ENCODE measurements at regions not wholly inside any gene's neighbourhood (a gene's known extent, or its start where the extent isn't known, plus 50 kb on each side); places are given as distances from the start of the nearest gene placed in this dataset.

DNA sequence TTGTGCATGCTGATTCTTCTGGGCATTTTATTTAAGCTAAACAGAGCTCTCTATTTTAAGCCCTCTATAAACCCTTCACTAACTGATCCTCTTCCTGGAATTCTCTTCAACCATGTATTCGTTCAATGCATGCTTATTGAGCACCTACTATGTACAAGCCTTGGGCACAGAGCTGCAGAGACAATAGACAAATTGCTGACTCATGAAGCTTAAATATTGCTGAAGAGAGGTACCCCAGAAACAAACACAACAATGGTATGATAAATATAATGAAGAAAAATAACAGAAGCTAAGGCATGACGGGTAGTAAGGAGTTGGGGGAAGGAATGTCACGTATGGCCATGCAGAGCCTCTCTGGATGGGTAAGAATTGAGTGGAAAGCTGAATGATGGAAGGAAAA lies 222.2 kb downstream of the PPARGC1A start:
- WGBS (ENCODE audit: insufficient coverage): 94% methylated on average over 2 of the region's 3 CpGs

DNA sequence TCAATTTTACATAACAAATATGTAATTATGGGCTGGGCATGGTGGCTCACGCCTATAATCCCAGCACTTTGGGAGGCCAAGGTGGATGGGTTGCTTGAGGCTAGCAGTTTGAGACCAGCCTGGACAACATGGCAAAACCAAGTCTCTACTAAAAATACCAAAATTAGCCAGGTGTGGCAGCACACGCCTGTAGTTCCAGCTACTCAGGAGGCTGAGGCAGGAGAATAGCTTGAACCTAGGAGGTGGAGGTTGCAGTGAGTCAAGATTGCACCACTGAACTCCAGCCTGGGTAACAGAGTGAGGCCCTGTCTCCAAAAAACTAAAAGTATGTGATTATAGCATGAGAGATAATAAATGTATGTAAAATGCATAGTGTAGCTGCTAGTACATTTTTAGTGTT lies 229.0 kb downstream of the PPARGC1A start:
- WGBS (ENCODE audit: insufficient coverage): 80% methylated on average over 1 of the region's 2 CpGs
- no peak for DNase-seq
- POLR2A ChIA-PET: no interaction called here

More for the DNA sequence above, 222.2 kb downstream of the PPARGC1A start:
- ChIA-PET CTCF (no interaction called here), POLR2A (no interaction called here)
- no peak overlapping the region for H3K27ac ChIP-seq (ENCODE audit: insufficient read depth in 1 of 2, low read depth in 1 of 2, low read length in 2 of 2, poor library complexity in 1 of 2, severe bottlenecking in 2 of 2)
- H3K4me1 ChIP-seq (ENCODE audit: control extremely low read depth in 1 of 4, control insufficient read depth in 4 of 4, insufficient read depth in 4 of 4, low read length in 3 of 4): no peaks in the 10 kb centered on the region
- H3K4me3 ChIP-seq (ENCODE audit: control insufficient read depth in 1 of 7, extremely low read depth in 1 of 7, insufficient read depth in 4 of 7, low read depth in 2 of 7, low read length in 6 of 7): no peak overlapping the region
- H3K36me3 ChIP-seq (ENCODE audit: control insufficient read depth in 4 of 4, insufficient read depth in 4 of 4, low read length in 3 of 4): no peaks in the 10 kb centered on the region
- no peak for DNase-seq
- peaks cover 0 to 2% (median 0%) of the 10 kb centered on the region in 5 experiments for H3K27me3 ChIP-seq (replicated peaks in 2 of 5; ENCODE audit: control insufficient read depth in 4 of 5, insufficient read depth in 5 of 5, low read length in 4 of 5)
- no peaks in the 10 kb centered on the region for H3K9me3 ChIP-seq (ENCODE audit: control extremely low read depth in 1 of 5, control insufficient read depth in 4 of 5, insufficient read depth in 2 of 5, low read depth in 1 of 5, low read length in 4 of 5)

DNA sequence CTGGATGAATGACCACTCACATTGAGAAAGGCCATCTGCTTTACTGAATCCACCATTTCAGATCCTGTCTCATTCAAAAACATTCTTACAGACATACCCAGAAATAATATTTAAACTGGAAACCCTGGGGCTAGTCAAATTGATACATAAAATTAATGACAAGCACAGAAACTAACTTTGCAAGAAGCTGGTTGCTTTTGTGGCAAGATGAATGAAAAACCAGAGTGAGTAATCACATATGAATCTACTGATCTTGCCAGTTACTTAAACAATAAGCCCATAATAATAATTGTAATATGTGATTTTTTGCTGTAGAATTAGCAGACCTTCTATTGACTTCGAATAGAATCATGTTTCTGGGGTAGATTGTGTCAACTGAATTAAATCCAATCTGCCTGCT lies 235.1 kb downstream of the PPARGC1A start:
- Histone ChIP-seq H3K36me3 (ENCODE audit: control insufficient read depth in 4 of 4, insufficient read depth in 4 of 4, low read length in 3 of 4) (no peaks in the 10 kb centered on the region), H3K9me3 (ENCODE audit: control extremely low read depth in 1 of 5, control insufficient read depth in 4 of 5, insufficient read depth in 2 of 5, low read depth in 1 of 5, low read length in 4 of 5) (peaks cover 0 to 2% (median 0%) of the 10 kb centered on the region in 5 experiments), H3K4me3 (ENCODE audit: control insufficient read depth in 1 of 7, extremely low read depth in 1 of 7, insufficient read depth in 4 of 7, low read depth in 2 of 7, low read length in 6 of 7) (no peak overlapping the region), H3K4me1 (ENCODE audit: control extremely low read depth in 1 of 4, control insufficient read depth in 4 of 4, insufficient read depth in 4 of 4, low read length in 3 of 4) (no peaks in the 10 kb centered on the region), H3K27ac (ENCODE audit: insufficient read depth in 1 of 2, low read depth in 1 of 2, low read length in 2 of 2, poor library complexity in 1 of 2, severe bottlenecking in 2 of 2) (no peak overlapping the region), H3K27me3 (replicated peaks in 2 of 5; ENCODE audit: control insufficient read depth in 4 of 5, insufficient read depth in 5 of 5, low read length in 4 of 5) (no peaks in the 10 kb centered on the region)
- ChIA-PET CTCF (no interaction called here), POLR2A (no interaction called here)
- WGBS (ENCODE audit: insufficient coverage): no CpG with 5 or more reads among the region's 1 CpG
- no peak for DNase-seq

More for the DNA sequence above, 229.0 kb downstream of the PPARGC1A start:
- Histone ChIP-seq H3K36me3 (ENCODE audit: control insufficient read depth in 4 of 4, insufficient read depth in 4 of 4, low read length in 3 of 4) (no peaks in the 10 kb centered on the region), H3K4me3 (ENCODE audit: control insufficient read depth in 1 of 7, extremely low read depth in 1 of 7, insufficient read depth in 4 of 7, low read depth in 2 of 7, low read length in 6 of 7) (no peak overlapping the region), H3K27me3 (replicated peaks in 2 of 5; ENCODE audit: control insufficient read depth in 4 of 5, insufficient read depth in 5 of 5, low read length in 4 of 5) (peaks cover 0 to 2% (median 0%) of the 10 kb centered on the region in 5 experiments), H3K4me1 (ENCODE audit: control extremely low read depth in 1 of 4, control insufficient read depth in 4 of 4, insufficient read depth in 4 of 4, low read length in 3 of 4) (no peaks in the 10 kb centered on the region), H3K27ac (ENCODE audit: insufficient read depth in 1 of 2, low read depth in 1 of 2, low read length in 2 of 2, poor library complexity in 1 of 2, severe bottlenecking in 2 of 2) (no peak overlapping the region), H3K9me3 (ENCODE audit: control extremely low read depth in 1 of 5, control insufficient read depth in 4 of 5, insufficient read depth in 2 of 5, low read depth in 1 of 5, low read length in 4 of 5) (peaks cover 0 to 2% (median 0%) of the 10 kb centered on the region in 5 experiments)
- CTCF ChIA-PET: no interaction called here

DNA sequence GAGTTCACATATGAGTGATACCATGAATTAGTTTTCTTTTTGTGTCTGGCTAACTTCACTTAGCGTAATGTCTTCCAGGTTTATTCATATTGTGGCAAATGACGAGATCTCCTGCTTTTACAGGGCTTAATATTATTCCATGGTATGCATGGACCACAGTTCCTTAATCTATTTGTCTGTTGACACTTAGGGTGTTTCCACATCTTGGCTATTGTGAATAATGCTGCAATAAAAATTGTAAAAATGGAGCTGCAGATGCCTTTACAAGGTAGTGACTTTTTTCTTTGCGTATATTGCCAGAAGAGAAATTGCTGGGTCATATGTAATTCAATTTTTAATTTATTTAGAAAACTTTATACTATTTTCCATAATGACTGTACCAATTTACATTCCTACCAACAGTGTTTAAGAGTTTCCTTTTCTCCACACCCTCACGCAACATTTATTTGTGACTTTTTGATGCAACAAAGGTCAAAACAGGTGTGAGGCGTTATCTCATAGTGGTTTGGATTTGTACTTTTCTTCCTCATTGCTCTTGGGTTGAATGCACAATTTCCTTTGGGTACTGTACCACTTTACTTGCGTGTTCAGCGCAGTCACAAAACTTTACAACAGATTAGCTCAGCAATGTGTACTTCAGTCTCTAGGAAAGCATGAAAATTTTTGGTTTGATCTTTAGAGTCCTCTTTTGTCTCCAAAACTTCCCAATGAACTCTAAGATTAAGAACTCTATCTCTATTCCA lies 240.8 kb downstream of the PPARGC1A start:
- no peak overlapping the region for H3K4me3 ChIP-seq (ENCODE audit: control insufficient read depth in 1 of 7, extremely low read depth in 1 of 7, insufficient read depth in 4 of 7, low read depth in 2 of 7, low read length in 6 of 7)
- H3K27me3 ChIP-seq (replicated peaks in 2 of 5; ENCODE audit: control insufficient read depth in 4 of 5, insufficient read depth in 5 of 5, low read length in 4 of 5): no peaks in the 10 kb centered on the region
- H3K9me3 ChIP-seq (ENCODE audit: control extremely low read depth in 1 of 5, control insufficient read depth in 4 of 5, insufficient read depth in 2 of 5, low read depth in 1 of 5, low read length in 4 of 5): no peaks in the 10 kb centered on the region
- ChIA-PET CTCF (no interaction called here), POLR2A (no interaction called here)
- H3K27ac ChIP-seq (ENCODE audit: insufficient read depth in 1 of 2, low read depth in 1 of 2, low read length in 2 of 2, poor library complexity in 1 of 2, severe bottlenecking in 2 of 2): no peak overlapping the region
- no peaks in the 10 kb centered on the region for H3K36me3 ChIP-seq (ENCODE audit: control insufficient read depth in 4 of 4, insufficient read depth in 4 of 4, low read length in 3 of 4)
- no peaks in the 10 kb centered on the region for H3K4me1 ChIP-seq (ENCODE audit: control extremely low read depth in 1 of 4, control insufficient read depth in 4 of 4, insufficient read depth in 4 of 4, low read length in 3 of 4)
- no peak for DNase-seq
- 100% methylated on average over 4 of the region's 7 CpGs for WGBS (ENCODE audit: insufficient coverage)

DNA sequence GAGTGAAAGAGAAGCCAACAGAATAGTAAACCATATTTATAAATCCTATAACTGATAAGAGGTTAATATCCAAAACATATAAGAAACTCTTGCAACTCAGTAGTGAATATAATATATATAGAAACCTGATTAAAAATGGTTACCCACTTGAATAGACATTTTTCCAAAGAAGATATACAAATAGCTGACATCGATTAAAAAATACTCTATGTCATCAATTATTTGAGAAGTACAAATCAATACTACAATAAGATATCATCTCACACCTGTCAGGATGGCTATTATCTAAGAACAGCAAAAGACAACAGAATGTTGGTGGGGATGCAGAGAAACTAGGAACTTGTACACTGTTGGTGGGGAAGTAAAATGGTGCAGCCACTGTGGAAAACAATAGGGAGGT lies 254.4 kb downstream of the PPARGC1A start:
- Histone ChIP-seq H3K4me3 (ENCODE audit: control insufficient read depth in 1 of 7, extremely low read depth in 1 of 7, insufficient read depth in 4 of 7, low read depth in 2 of 7, low read length in 6 of 7) (no peak overlapping the region), H3K9me3 (ENCODE audit: control extremely low read depth in 1 of 5, control insufficient read depth in 4 of 5, insufficient read depth in 2 of 5, low read depth in 1 of 5, low read length in 4 of 5) (no peaks in the 10 kb centered on the region), H3K36me3 (ENCODE audit: control insufficient read depth in 4 of 4, insufficient read depth in 4 of 4, low read length in 3 of 4) (no peaks in the 10 kb centered on the region), H3K27me3 (replicated peaks in 2 of 5; ENCODE audit: control insufficient read depth in 4 of 5, insufficient read depth in 5 of 5, low read length in 4 of 5) (no peaks in the 10 kb centered on the region), H3K27ac (ENCODE audit: insufficient read depth in 1 of 2, low read depth in 1 of 2, low read length in 2 of 2, poor library complexity in 1 of 2, severe bottlenecking in 2 of 2) (no peak overlapping the region), H3K4me1 (ENCODE audit: control extremely low read depth in 1 of 4, control insufficient read depth in 4 of 4, insufficient read depth in 4 of 4, low read length in 3 of 4) (no peaks in the 10 kb centered on the region)
- POLR2A ChIA-PET: no interaction called here
- no CpG with 5 or more reads among the region's 1 CpG for WGBS (ENCODE audit: insufficient coverage)
- DNase-seq: no peak
- CTCF ChIA-PET: no interaction called here

DNA sequence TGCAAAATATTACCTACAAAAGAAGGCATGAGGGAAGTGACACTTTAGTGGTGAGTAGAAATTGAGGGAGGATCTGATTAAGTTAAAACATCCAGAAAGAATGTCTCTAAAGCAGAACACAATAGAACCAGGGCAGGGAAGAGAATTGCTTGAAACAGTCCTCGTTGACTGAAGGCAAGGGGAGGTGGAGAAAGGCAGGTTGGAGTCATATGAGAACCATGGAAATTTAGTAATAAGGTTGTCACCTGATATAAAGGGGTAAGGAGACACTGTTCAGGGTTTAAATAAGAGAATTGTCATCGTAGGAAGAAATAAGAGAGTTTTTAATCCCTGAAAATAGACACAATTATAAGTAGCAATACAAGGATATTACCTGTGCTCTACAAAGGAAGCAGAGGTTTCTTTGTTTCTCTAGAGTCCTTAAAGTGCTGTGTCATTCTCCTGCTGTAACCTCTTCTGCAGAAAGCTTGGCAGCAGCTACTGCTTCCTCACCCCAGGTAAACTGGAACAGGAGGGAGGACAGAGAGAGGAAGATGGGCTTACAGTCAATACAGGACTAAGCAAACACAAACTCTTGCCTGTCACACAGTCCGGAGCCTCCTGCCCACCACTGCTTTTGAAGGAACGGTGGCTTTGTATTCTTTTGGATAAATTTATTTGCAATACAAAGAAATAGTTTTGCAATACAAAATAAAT lies 258.4 kb downstream of the PPARGC1A start:
- DNase-seq: no peak
- ChIA-PET POLR2A (no interaction called here), CTCF (no interaction called here)
- Histone ChIP-seq H3K9me3 (ENCODE audit: control extremely low read depth in 1 of 5, control insufficient read depth in 4 of 5, insufficient read depth in 2 of 5, low read depth in 1 of 5, low read length in 4 of 5) (no peaks in the 10 kb centered on the region), H3K4me1 (ENCODE audit: control extremely low read depth in 1 of 4, control insufficient read depth in 4 of 4, insufficient read depth in 4 of 4, low read length in 3 of 4) (no peaks in the 10 kb centered on the region), H3K36me3 (ENCODE audit: control insufficient read depth in 4 of 4, insufficient read depth in 4 of 4, low read length in 3 of 4) (no peaks in the 10 kb centered on the region), H3K27me3 (replicated peaks in 2 of 5; ENCODE audit: control insufficient read depth in 4 of 5, insufficient read depth in 5 of 5, low read length in 4 of 5) (no peaks in the 10 kb centered on the region), H3K4me3 (ENCODE audit: control insufficient read depth in 1 of 7, extremely low read depth in 1 of 7, insufficient read depth in 4 of 7, low read depth in 2 of 7, low read length in 6 of 7) (no peak overlapping the region), H3K27ac (ENCODE audit: insufficient read depth in 1 of 2, low read depth in 1 of 2, low read length in 2 of 2, poor library complexity in 1 of 2, severe bottlenecking in 2 of 2) (no peak overlapping the region)
- 100% methylated on average over 1 of the region's 4 CpGs for WGBS (ENCODE audit: insufficient coverage)

DNA sequence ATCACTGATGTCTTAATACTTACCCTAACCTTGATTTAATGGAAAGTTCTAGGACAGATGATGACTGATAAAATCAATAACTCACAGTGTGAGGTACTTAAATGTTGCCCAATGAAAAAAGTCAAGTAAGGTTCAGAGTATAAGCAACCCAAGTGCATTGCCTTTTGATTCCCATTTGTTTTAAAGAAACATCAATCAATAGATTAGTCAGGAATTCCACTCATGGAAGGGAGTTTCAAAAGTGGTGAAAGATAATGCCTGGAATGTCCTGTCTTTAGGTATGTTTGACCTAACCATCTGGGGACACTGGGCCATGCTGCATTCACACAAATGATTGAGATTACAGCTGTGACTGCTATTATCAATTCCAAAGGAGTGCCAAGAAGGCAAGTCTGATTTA lies 259.7 kb downstream of the PPARGC1A start:
- POLR2A ChIA-PET: no interaction called here
- Histone ChIP-seq H3K9me3 (ENCODE audit: control extremely low read depth in 1 of 5, control insufficient read depth in 4 of 5, insufficient read depth in 2 of 5, low read depth in 1 of 5, low read length in 4 of 5) (no peaks in the 10 kb centered on the region), H3K4me3 (ENCODE audit: control insufficient read depth in 1 of 7, extremely low read depth in 1 of 7, insufficient read depth in 4 of 7, low read depth in 2 of 7, low read length in 6 of 7) (no peak overlapping the region), H3K4me1 (ENCODE audit: control extremely low read depth in 1 of 4, control insufficient read depth in 4 of 4, insufficient read depth in 4 of 4, low read length in 3 of 4) (no peaks in the 10 kb centered on the region), H3K36me3 (ENCODE audit: control insufficient read depth in 4 of 4, insufficient read depth in 4 of 4, low read length in 3 of 4) (no peaks in the 10 kb centered on the region), H3K27me3 (replicated peaks in 2 of 5; ENCODE audit: control insufficient read depth in 4 of 5, insufficient read depth in 5 of 5, low read length in 4 of 5) (no peaks in the 10 kb centered on the region), H3K27ac (ENCODE audit: insufficient read depth in 1 of 2, low read depth in 1 of 2, low read length in 2 of 2, poor library complexity in 1 of 2, severe bottlenecking in 2 of 2) (no peak overlapping the region)
- no peak for DNase-seq
- CTCF ChIA-PET: no interaction called here
